HCT116 (cell line): ENCODE measurements at regions not wholly inside any gene's neighbourhood (a gene's known extent, or its start where the extent isn't known, plus 50 kb on each side); places are given as distances from the start of the nearest gene placed in this dataset.

Experiments used
- ATAC-seq: fragments of 200-7000 bp; cut with Tn5 transposase; 2 replicates; pipeline ENCODE4 v1.9.1; 2020; ENCODE audit warnings: mild to moderate bottlenecking, moderate library complexity
- BruUV-seq: library from RNA; stranded (reverse); fragments of 400-500 nt; replicated peaks from 2 replicates; lab custom pipeline; 2021; lab: Mats Ljungman, UMichigan
- CTCF ChIA-PET: fragments of 300-600 bp; sonication (Branson Sonifier 250); formaldehyde crosslinking; loops from one replicate; lab custom pipeline; 2021; ENCODE audit warnings: antibody characterized with exemption; lab: Charles Lee
- POLR2A ChIA-PET: fragments of 300-600, 350-600 bp; sonication (Branson Sonifier 250); formaldehyde crosslinking; loops from one replicate; lab custom pipeline; 2021; ENCODE audit warnings: antibody characterized with exemption; lab: Charles Lee
- RAD21 ChIA-PET, 2 experiments: fragments of 300-600 bp; sonication (Branson Sonifier 250); formaldehyde crosslinking; loops; one replicate each; lab custom pipeline; 2023; ENCODE audit warnings: low total read pairs in 2 of 2; ENCODE audit not compliant: uncharacterized antibody in 2 of 2, unreplicated experiment in 2 of 2, low non-redundant PET in 1 of 2; lab: Charles Lee
- DNase-seq: peaks from one replicate; pipeline ENCODE4 v3.0.0-alpha.2; 2010; ENCODE audit warnings: low read depth, low spot score
- H2AFZ ChIP-seq: fragments of 200-600 bp; shearing (Covaris generic), sonication (generic); 2 replicates; pipeline ENCODE4 v1.6.1; 2017; ENCODE audit warnings: low read depth, mixed run types, mixed read lengths, antibody characterized with exemption, low read length; ENCODE audit not compliant: poor library complexity, severe bottlenecking
- H3K27ac ChIP-seq: 2 replicates; pipeline ENCODE4 v1.5.1; 2012; ENCODE audit warnings: low read depth, low read length
- H3K27me3 ChIP-seq: fragments of 200-600 bp; sonication (generic); 2 replicates; pipeline ENCODE4 v1.6.1; 2016; ENCODE audit warnings: mixed run types, low read length, mixed read lengths; ENCODE audit not compliant: insufficient read depth
- H3K36me3 ChIP-seq, 2 experiments: fragments of 200-500 bp in 1 of 2; fragments of 200-600 bp in 1 of 2; sonication (Bioruptor generic) in 1 of 2; sonication (generic) in 1 of 2; 2 replicates each; pipeline versions ENCODE4 v1.5.1 to v1.6.1; 2014 to 2016; ENCODE audit warnings: low read length in 2 of 2, inconsistent platforms in 1 of 2, mixed read lengths in 1 of 2, mixed run types in 1 of 2; ENCODE audit not compliant: insufficient read depth in 2 of 2, control insufficient read depth in 1 of 2
- H3K4me1 ChIP-seq, 2 experiments: fragments of 200-600 bp in 1 of 2; sonication (generic) in 1 of 2; 2 replicates each; pipeline versions ENCODE4 v1.5.1 to v1.6.1; 2012 to 2017; ENCODE audit warnings: low read length in 2 of 2, inconsistent platforms in 1 of 2, mild to moderate bottlenecking in 1 of 2, mixed read lengths in 1 of 2, mixed run types in 1 of 2, moderate library complexity in 1 of 2; ENCODE audit not compliant: insufficient read depth in 2 of 2, control insufficient read depth in 1 of 2
- H3K4me2 ChIP-seq: fragments of 200-600 bp; sonication (generic); 2 replicates; pipeline ENCODE4 v1.6.1; 2017; ENCODE audit warnings: mixed run types, low read length, mixed read lengths
- H3K4me3 ChIP-seq, 2 experiments: fragments of 200-600 bp in 1 of 2; sonication (generic) in 1 of 2; replicated peaks in 1 of 2; 2 replicates each; pipeline ENCODE4 v1.5.1; 2011 to 2016; ENCODE audit warnings: low read length in 2 of 2, control low read depth in 1 of 2, low read depth in 1 of 2, mild to moderate bottlenecking in 1 of 2, mixed read lengths in 1 of 2, mixed run types in 1 of 2
- H3K79me2 ChIP-seq: fragments of 200-600 bp; sonication (generic); 2 replicates; pipeline ENCODE4 v1.6.1; 2017; ENCODE audit warnings: mild to moderate bottlenecking, mixed run types, low read length, moderate library complexity, mixed read lengths; ENCODE audit not compliant: insufficient read depth
- H3K9ac ChIP-seq: fragments of 200-600 bp; sonication (generic); 2 replicates; pipeline ENCODE4 v1.6.1; 2016; ENCODE audit warnings: low read length, mixed read lengths
- H3K9me2 ChIP-seq: fragments of 200-600 bp; sonication (generic), shearing (Covaris generic); 2 replicates; pipeline ENCODE4 v1.6.1; 2017; ENCODE audit warnings: mixed run types, mild to moderate bottlenecking, moderate library complexity; ENCODE audit not compliant: insufficient read depth
- H3K9me3 ChIP-seq, 2 experiments: fragments of 200-500 bp in 1 of 2; fragments of 200-600 bp in 1 of 2; sonication (Bioruptor generic) in 1 of 2; sonication (generic) in 1 of 2; 2 replicates each; pipeline ENCODE4 v1.6.1; 2014 to 2017; ENCODE audit warnings: low read length in 2 of 2, mixed read lengths in 2 of 2, inconsistent platforms in 1 of 2, low read depth in 1 of 2, mild to moderate bottlenecking in 1 of 2, mixed run types in 1 of 2, moderate library complexity in 1 of 2; ENCODE audit not compliant: control insufficient read depth in 1 of 2, insufficient read depth in 1 of 2
- H4K20me1 ChIP-seq: fragments of 200-600 bp; sonication (generic), shearing (Covaris generic); 2 replicates; pipeline ENCODE4 v1.6.1; 2017; ENCODE audit warnings: mixed run types, mild to moderate bottlenecking, moderate library complexity; ENCODE audit not compliant: insufficient read depth
- ATF3 ChIP-seq: IDR thresholded peaks from 2 replicates; pipeline ENCODE4 v1.6.1; 2012
- CBX3 ChIP-seq: IDR thresholded peaks from 2 replicates; pipeline ENCODE4 v1.6.1; 2012; ENCODE audit warnings: low read depth
- CEBPB ChIP-seq: IDR thresholded peaks from 2 replicates; pipeline ENCODE4 v1.6.1; 2012; ENCODE audit warnings: low read depth
- CTCF ChIP-seq, 3 experiments: fragments of 200-600 bp in 1 of 3; sonication (generic) in 1 of 3; IDR thresholded peaks in 2 of 3; conservative IDR thresholded peaks in 1 of 3; 2 replicates each; pipeline ENCODE4 v1.5.1; 2012 to 2017; ENCODE audit warnings: low read depth in 2 of 3, low read length in 2 of 3, antibody characterized with exemption in 1 of 3, borderline replicate concordance in 1 of 3, control low read depth in 1 of 3, mild to moderate bottlenecking in 1 of 3, mixed read lengths in 1 of 3, mixed run types in 1 of 3, moderate library complexity in 1 of 3; ENCODE audit not compliant: insufficient read depth in 1 of 3
- EGR1 ChIP-seq: IDR thresholded peaks from 2 replicates; pipeline ENCODE4 v1.6.1; 2012; ENCODE audit warnings: low read depth
- EZH2 ChIP-seq: fragments of 200-600 bp; sonication (generic); IDR thresholded peaks from 2 replicates; pipeline ENCODE4 v1.6.1; 2017; ENCODE audit warnings: antibody characterized with exemption, mixed run types
- FOSL1 ChIP-seq: IDR thresholded peaks from 2 replicates; pipeline ENCODE4 v1.6.1; 2012; ENCODE audit warnings: low read depth
- JUND ChIP-seq: IDR thresholded peaks from 2 replicates; pipeline ENCODE4 v1.6.1; 2012
- MAX ChIP-seq: IDR thresholded peaks from 2 replicates; pipeline ENCODE4 v1.6.1; 2012
- POLR2A ChIP-seq: IDR thresholded peaks from 2 replicates; pipeline ENCODE4 v1.7.0; 2011; ENCODE audit warnings: borderline replicate concordance; ENCODE audit not compliant: insufficient read depth, insufficient read length; ENCODE audit errors: extremely low read depth
- RAD21 ChIP-seq: IDR thresholded peaks from 2 replicates; pipeline ENCODE4 v1.6.1; 2012; ENCODE audit warnings: low read depth, mild to moderate bottlenecking
- SIN3A ChIP-seq: IDR thresholded peaks from 2 replicates; pipeline ENCODE4 v1.6.1; 2012; ENCODE audit warnings: low read depth
- SP1 ChIP-seq: IDR thresholded peaks from 2 replicates; pipeline ENCODE4 v1.6.1; 2012; ENCODE audit warnings: low read depth
- SRF ChIP-seq: IDR thresholded peaks from 2 replicates; pipeline ENCODE4 v1.6.1; 2012; ENCODE audit warnings: low read depth
- TCF7L2 ChIP-seq: IDR thresholded peaks from 2 replicates; pipeline ENCODE4 v1.7.0; 2011; ENCODE audit warnings: borderline replicate concordance, inconsistent platforms; ENCODE audit not compliant: insufficient read depth, insufficient read length; ENCODE audit errors: extremely low read depth
- YY1 ChIP-seq: IDR thresholded peaks from 2 replicates; pipeline ENCODE4 v1.6.1; 2011; ENCODE audit warnings: low read length, low read depth, moderate library complexity, mild to moderate bottlenecking; ENCODE audit not compliant: insufficient replicate concordance; ENCODE audit errors: extremely low read depth
- ZFX ChIP-seq: fragments of 450-650 bp; IDR thresholded peaks from 2 replicates; pipeline ENCODE4 v1.6.1; 2017
- intact Hi-C: fragments of 100-400 bp; cut with micrococcal nuclease; formaldehyde crosslinking; loops from 2 replicates; pipeline ENCODE4 v1.10.0; 2022

DNA sequence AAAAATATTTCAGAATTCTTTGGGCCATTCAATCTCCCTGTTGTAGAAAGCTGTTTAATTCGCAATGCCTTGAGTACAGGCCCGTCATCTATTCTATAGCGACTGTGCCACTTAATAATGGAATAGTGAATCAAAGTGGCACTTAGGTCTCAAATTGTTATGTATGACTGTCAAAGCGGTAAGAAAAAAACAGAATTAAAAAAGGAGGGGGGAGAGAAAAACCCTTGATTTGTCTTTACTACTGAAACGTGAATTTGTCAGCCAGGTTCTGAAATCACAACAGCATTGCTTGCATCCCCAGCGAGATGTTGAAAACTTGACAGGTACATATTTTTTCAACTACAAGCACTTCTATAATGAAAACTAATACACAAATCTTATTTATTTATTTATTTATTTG lies 320.9 kb downstream of the TFEC start:
- no peak for DNase-seq
- ChIA-PET RAD21 (no interaction called here), CTCF (no interaction called here), POLR2A (no interaction called here)
- no peak overlapping the region for H3K9ac ChIP-seq
- no peaks in the 10 kb centered on the region for H3K4me1 ChIP-seq
- no peak for ATAC-seq
- no peaks in the 10 kb centered on the region for H3K9me2 ChIP-seq
- no peaks in the 10 kb centered on the region for H3K9me3 ChIP-seq
- no peak overlapping the region for H3K4me2 ChIP-seq
- no peak for TF ChIP-seq SRF
- no peak for TF ChIP-seq TCF7L2
- TF ChIP-seq JUND, result no peak
- no peak for TF ChIP-seq POLR2A
- no peak for TF ChIP-seq FOSL1
- TF ChIP-seq EZH2, result no peak
- no peak for TF ChIP-seq CTCF (IDR thresholded peaks at IDR 0.05 in 2 of 3, conservative IDR thresholded peaks at IDR 0.05 in 1 of 3; ENCODE audit: borderline replicate concordance in 1 of 3, insufficient read depth in 1 of 3, low read depth in 2 of 3, low read length in 2 of 3)
- TF ChIP-seq EGR1, result no peak
- TF ChIP-seq YY1, result no peak
- intact Hi-C loops, result loop anchor here (10.0 kb wide), 1 partner anchor 625 kb away; no protein-coding TSS in a partner anchor
- no peaks in the 10 kb centered on the region for H4K20me1 ChIP-seq
- no peak overlapping the region for H2AFZ ChIP-seq
- H3K79me2 ChIP-seq, result no peaks in the 10 kb centered on the region
- H3K36me3 ChIP-seq, result no peaks in the 10 kb centered on the region
- no TSS peak for BruUV-seq
- no peak overlapping the region for H3K4me3 ChIP-seq
- H3K27ac ChIP-seq, result no peak overlapping the region
- H3K27me3 ChIP-seq, result no peaks in the 10 kb centered on the region

DNA sequence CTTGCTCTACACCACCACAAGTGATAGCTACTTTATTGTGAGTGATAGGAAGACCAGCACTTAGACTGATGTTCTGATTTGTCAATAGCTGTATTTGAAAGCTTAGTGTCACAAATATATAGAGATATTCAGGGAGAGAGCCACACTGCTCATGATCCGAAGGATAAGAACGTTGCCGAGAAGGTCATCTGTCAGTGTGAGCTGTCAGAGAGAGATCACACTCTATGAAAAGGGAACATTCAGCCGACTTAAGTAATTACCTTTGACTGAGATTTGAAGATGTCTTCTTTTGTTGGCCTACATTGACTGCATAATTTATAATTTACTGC lies 322.6 kb downstream of the TFEC start:
- Histone ChIP-seq H3K4me1 (no peaks in the 10 kb centered on the region), H3K9me3 (no peaks in the 10 kb centered on the region), H3K27me3 (no peaks in the 10 kb centered on the region), H3K79me2 (no peaks in the 10 kb centered on the region), H3K9ac (no peak overlapping the region), H3K4me2 (no peak overlapping the region), H3K4me3 (no peak overlapping the region), H3K36me3 (no peaks in the 10 kb centered on the region), H3K9me2 (no peaks in the 10 kb centered on the region), H4K20me1 (no peaks in the 10 kb centered on the region), H3K27ac (no peak overlapping the region), H2AFZ (no peak overlapping the region)
- ChIA-PET POLR2A (no interaction called here), RAD21 (no interaction called here), CTCF (interaction anchor here (1.2 to 3.5 kb wide), 5 partner anchors 16 to 843 kb away, joined by 4 to 19 read pairs (median 8); no protein-coding TSS in a partner anchor)
- no peak for DNase-seq
- peak; percentile 58; the same call in 1 of the 2 replicates for ATAC-seq
- intact Hi-C loops, result loop anchor here (10.0 kb wide), 1 partner anchor 623 kb away; no protein-coding TSS in a partner anchor
- BruUV-seq, result no TSS peak
- no peak for TF ChIP-seq SIN3A
- no peak for TF ChIP-seq CTCF (IDR thresholded peaks at IDR 0.05 in 2 of 3, conservative IDR thresholded peaks at IDR 0.05 in 1 of 3; ENCODE audit: borderline replicate concordance in 1 of 3, insufficient read depth in 1 of 3, low read depth in 2 of 3, low read length in 2 of 3)
- no peak for TF ChIP-seq ATF3
- no peak for TF ChIP-seq SP1
- TF ChIP-seq MAX, result no peak
- TF ChIP-seq CBX3, result no peak
- TF ChIP-seq ZFX, result no peak
- no peak for TF ChIP-seq SRF
- TF ChIP-seq TCF7L2, result no peak
- TF ChIP-seq EZH2, result no peak
- no peak for TF ChIP-seq RAD21
- TF ChIP-seq YY1, result no peak
- no peak for TF ChIP-seq CEBPB
